NCI-H2029 (cell line): ENCODE measurements at regions not wholly inside any gene's neighbourhood (a gene's known extent, or its start where the extent isn't known, plus 50 kb on each side); places are given as distances from the start of the nearest gene placed in this dataset.

Experiments used
- DNase-seq: peaks from one replicate; lab custom pipeline; 2025; lab: John Stamatoyannopoulos, UW

DNA sequence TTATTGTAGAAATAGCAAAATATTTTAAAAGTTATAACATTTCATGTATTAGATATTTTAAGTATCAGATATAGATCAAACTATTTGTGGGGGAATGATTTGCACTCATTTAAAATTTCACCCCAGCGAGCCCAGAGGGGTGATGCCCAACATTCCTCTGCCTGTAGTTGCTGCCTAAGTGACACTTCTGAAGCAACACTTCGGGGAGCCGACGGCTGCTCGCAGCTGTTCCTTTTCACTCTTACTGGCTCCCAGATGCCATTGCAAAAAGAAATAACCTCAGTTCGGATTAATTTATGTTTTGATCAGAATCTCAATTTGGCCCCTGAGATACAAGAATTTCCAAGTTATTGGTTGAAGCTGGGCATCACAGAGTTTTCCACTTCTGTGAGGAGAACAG, 603.8 kb downstream of the PLCL1 start:
- DNase-seq, result no peak

DNA sequence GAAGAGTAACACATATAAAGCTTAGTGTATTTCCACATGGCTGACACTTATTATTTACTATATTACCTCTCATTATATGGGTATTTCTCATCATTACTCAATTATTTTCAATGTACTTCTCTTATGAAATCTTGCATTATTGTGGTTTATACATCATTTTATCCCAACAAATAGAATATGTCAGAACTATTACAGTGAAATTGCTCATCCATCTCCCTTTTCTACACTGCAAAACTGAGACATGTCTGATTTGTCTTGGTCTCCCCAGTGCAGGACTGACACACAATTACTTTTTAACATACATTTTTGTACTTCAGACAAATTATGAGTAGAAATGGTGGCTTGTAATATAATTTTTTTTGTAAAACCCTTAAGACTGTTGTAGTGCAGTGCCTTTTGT, 600.9 kb downstream of the PLCL1 start:
- no peak for DNase-seq

DNA sequence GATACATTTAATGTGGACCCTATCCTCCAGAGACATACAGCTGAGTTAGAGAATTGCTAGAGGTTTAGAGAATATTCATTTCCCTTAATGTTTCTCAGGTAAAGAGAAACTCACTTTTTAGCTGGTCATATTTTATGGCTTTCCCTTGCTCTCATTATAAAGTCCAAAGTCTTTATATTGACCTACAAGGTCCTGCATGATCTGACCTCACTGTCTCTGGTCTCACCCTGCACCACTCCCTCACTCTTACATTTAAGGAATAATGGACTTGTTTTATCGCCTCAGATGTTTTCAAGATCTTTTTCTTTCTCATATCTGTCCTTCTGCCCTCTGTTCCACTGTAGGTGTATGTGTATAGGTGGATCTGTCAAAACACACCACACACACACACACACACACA, 597.3 kb downstream of the PLCL1 start:
- no peak for DNase-seq

DNA sequence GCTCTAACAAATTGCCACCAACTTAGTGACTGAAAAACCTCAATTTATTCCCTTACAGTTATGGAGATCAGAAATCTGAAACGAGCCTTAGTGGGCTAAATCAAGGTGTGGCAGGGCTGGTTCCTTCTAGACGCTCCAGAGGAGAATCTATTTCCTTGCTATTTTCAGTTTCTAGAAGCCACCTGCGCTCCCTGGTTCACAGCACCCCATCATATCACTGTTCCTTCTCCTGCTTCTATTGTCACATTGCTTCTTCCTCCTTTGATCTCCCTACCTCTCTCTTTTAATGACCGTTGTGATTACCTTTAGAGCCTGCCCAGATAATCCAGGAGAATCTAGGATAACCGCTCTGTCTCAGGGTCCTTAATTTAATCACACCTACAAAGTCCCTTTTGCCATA, 596.6 kb downstream of the PLCL1 start:
- no peak for DNase-seq

DNA sequence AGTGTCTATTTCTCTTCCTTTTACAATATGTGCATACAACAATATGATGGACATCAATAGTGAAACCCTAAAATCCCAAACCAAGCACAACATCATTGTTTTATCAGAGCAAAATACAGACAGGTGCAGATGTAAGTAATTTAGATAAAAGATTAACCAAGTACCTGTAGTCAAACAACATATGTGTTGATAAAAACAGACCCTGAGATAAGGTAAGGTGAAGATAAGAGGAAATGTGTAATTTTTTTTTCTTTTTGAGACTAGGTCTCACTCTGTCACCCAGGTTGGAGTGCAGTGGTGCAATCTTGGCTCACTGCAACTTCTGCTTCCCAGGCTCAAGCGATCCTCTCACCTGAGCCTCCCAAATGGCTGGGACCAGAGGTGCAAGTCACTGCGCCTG, 589.8 kb downstream of the PLCL1 start:
- DNase-seq, result no peak

DNA sequence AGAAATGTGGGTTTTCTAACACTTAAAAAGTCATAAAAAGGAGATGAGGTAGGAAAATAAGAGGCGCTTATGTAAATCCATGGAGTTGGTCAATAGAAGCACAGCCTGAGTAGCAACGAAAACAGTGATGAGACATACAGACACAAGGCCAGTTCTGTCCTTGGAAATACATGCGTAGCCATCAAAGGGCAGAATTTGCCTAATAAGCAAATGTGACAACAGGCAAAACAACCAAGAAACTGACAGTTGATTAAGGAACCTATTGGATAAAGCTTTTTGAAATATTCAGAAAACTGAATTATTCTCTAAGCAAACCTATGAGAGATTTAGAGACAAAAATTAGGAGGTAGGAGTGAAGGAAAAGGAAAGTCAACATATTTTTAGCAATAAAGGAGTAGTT, 586.3 kb downstream of the PLCL1 start:
- DNase-seq, result no peak

DNA sequence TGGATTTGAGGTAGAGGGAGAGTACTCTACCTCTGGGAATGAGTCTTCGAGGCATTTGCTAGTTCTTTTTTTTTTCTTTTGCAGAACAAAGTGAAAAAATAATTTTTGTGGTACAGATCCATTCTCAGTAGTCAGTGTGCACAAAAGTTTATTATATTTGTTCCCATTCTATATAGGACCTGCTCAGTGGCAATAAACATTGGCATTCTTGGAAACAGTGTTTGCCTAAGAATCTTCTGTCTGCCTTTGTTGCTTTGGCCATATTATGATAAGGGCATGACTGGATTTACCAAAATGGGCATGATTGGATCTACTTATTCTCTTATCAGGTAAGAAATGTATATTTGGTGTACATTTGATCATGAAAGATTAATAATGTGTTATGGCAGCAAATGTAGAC, 583.3 kb downstream of the PLCL1 start:
- no peak for DNase-seq

DNA sequence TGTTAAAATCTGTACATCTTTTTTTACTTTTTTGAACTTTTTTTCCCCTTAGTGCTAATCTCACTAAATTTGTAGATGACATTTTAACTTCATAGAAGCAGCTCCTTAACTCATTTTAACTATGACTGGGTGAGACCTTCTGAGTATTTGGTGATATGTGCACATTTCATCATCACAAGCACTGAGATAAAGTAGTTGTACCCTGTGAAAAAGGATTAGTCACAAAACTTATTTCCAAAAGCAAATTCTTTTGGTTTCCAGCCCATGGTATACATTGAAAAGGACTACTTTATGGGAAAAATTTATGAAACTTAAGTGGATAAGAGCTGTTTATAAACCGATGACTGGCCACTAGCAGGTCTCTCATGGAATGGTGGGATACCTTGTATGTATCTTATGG, 581.5 kb downstream of the PLCL1 start:
- DNase-seq, result no peak

DNA sequence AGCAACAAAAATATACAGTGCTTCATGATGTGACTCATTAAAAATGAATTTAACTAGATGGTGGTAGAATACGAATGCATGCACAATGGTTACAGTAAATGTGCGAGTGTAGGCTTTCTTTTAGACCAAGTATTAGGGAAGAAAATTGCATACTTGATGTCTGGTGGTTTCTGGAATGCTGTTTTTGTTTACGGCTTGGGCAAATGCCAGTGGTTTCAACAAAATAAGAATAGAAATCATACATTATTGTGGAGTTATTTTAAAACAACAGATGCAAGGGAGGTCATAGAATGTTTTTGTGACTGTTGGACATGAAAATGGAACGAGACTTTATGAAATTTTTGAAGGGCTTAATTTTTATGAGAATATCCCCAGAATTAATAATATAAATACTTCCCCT, 580.9 kb downstream of the PLCL1 start:
- no peak for DNase-seq

DNA sequence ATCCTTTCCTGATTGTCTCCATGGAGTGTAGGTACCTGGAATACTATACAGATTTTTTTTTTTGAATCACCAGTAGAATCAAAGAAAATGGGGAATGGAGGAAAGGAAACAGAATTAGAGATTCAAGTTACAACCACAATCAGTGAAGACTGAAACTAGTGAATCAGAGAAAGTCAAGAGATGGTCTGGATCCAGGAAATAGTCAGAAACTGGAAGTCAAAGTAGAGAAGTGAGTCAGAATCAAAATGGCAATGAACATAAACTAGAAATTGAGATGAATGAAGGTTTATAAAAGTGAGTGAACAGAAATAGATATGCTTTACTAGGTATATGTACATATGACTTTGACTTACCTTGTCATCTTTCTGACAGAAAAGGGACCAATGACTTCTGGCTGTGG, 579.0 kb downstream of the PLCL1 start:
- DNase-seq, result no peak

DNA sequence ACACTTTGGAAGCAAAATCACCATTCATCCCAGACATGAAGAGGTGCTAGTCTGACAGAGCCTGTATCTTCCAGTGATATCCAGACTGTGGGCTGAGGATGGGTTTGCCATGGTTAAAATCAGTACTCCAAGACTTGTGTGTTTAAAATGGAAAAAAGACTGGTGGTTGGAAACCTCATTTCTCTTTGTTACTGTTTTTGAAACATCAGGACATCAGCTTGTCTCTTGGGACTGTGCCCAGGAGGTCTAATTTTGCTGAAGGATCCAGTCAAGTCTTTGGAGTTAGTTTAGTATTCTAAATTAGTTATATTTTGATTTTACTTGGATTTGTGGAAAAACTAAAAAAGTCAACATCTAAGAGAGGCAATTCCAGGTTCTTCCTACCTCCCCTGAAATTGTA, 578.4 kb downstream of the PLCL1 start:
- DNase-seq, result no peak

DNA sequence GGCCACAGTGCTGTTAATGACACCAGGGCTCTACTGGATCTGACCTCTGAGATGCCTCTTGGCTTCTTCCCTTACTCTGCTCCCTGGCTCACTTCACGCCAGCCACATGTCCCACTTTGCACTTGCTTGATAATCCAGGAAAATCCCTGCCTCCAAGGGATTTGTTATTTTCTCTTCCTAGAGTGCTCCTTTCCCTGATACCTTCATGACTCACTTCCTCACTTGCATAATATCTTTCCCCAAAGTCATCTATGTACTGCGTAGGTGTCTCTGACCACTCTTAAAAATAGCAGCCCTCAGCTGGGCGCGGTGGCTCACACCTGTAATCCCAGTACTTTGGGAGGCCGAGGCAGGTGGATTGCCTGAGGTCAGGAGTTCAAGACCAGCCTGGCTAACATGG, 572.3 kb downstream of the PLCL1 start:
- DNase-seq, result no peak

DNA sequence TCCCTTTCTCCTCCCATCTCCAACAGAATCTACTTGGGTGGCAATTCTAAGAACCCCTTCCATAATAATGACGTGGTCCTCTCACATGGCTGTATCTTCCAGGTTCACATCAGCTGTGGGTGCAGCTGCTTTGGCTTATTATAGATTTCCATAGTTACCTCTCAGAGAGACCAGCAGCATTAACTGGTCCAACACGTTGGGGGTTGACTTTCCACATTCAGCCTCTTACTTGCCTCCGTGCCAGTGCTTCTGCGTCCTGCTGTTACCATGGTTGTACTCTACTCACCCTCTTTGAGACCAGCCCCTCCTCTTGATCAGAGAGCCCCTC, 570.7 kb downstream of the PLCL1 start:
- DNase-seq, result no peak

DNA sequence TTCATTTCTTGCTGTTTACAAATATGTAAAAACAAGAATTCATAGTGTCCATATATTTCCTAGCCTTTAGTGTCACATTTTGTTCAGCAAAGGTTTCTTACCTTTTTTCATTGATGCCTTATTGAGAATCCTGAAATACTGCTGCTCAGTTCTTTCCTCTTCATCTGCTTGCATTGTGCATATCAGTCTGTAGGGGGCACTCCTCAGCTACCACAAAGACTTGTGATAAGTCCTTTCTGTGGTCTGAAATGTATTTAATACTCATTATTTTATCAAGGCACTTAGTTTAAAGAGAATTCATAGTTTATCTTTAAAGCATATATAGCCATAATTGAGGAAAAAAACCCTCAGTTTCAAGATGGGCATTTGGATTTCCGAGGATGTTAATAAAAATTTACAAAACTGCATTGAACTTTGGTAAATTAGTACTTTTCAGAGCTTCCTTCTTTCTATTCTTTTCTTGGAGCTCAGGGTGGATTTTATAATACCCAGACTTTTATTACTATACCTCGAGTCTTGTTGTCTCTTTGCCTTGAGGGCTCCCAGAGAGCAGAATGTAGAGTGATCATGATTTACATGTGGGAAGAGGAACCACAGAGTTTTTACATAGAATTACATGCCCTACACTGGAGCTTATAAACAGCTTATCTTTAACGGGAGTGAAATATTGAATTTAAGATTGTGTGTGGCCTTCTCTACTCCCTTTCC, 570.1 kb downstream of the PLCL1 start:
- peak; percentile 5 for DNase-seq

DNA sequence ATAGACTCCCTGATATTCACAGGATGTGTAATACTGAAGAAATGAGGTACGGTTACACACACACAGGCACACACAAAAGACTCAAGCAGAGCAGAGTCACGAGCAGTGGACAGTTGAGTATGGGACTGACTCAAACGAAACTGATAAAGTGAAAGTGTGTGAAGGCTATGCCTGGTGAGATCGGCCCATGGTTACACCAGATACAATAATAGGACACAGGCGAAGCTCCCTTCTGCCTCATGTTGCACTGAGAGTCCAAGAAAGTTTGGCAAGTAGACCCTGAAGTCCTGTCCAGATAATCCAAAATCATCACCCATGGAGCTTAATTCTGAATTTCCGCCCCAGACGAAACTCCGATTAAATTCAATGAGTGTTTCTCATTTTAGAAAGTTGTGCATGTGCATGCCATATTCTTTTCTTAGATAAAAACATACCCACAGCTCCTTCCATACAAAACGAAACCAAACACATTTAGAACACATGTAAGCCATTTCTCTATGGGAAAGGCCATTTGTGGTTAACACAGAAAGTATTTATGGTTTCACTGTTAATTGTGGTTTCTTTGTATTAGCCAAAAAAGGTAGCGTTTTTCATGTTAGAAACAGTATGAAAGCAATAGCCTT, 567.6 kb downstream of the PLCL1 start:
- no peak for DNase-seq

DNA sequence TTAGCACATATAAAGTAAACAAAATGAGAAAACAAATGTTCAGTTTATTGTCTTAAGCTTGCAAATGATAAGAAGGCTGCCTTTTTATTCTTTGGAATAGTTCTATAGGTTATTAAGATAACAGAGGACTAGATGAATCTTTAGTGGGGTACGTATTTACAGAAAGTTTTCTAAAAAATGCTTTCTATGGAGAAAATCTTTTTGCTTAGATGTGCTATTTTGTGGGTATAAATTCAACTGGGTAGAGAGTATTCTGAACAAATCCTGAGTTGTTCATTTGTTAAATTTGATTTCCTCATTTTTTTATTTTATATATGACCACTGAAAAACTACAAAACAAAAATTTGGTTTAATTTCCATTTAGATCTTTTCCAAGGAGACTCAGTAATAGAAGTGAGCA, 566.9 kb downstream of the PLCL1 start:
- DNase-seq, result no peak

DNA sequence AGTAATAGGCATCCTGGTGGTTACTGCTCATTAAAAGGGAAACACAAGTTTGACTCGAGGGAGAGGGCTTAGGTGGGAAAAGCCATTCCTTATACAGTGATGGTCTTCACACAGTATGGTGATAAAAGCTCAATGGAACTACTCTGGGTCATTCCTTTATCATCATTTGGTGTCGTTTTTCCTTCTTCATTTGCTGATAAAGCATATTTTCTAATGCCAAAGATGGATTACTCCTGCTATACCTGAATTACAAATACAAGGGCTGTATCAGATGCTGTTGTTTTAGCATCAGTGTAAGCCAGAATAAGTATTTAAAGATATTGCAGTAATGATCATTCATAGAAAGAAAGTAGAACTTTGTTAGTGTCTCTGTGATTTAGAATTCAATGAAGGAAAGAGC, 563.7 kb downstream of the PLCL1 start:
- no peak for DNase-seq

DNA sequence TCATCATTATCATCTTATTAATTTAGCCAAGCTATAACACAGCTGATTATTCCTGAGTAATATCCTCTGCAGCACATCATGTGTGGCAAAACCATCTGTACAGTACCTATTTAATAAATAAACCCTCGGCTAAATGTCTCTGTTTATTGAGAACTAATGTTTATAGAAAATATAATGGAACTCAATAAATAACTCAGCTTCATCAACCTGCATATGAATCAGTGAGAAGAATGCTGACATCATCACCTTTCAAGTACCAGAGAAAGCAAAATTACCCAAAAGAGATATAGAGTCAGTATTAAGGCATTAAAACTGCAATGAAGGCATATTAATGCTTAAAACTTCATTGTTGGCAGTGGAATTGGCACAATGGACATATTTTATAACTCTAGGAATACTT, 558.3 kb downstream of the PLCL1 start:
- DNase-seq, result no peak

DNA sequence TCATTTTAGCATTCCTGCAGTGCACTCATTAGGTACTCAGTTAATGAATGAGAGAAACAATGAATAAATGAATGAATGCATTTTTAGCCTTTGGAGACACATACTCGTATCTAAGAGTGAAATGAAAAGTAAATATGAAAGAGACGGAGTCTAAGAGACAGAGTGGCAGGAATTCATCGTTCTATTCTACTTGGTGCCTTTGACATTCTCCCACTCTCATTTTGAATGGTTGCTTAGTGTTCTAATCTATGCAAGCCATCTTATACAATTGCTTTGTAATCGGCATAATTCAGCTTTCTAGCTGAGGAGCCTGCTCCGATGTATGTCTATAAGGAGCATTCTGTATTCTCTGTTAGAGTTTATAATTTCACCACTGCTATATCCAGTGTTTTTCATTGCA, 554.9 kb downstream of the PLCL1 start:
- no peak for DNase-seq

DNA sequence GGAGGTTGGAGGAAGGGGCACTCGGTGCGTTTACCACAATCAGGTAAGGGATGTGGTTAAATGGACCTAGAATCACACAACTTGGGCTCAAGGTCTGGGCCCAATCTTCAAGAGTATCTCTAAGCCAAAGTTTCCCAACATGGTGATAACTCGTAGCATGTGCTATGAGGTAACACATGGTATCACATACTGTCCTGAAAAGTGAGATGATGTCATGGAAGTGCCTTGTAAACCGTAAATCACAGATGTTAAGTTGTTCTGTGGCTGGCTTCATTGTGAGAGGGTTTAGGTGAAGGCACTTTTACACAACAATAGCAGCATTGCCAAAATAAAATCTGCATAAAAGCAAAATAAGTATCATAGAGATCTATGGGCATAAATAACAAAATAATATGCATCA, 551.8 kb downstream of the PLCL1 start:
- DNase-seq, result no peak

DNA sequence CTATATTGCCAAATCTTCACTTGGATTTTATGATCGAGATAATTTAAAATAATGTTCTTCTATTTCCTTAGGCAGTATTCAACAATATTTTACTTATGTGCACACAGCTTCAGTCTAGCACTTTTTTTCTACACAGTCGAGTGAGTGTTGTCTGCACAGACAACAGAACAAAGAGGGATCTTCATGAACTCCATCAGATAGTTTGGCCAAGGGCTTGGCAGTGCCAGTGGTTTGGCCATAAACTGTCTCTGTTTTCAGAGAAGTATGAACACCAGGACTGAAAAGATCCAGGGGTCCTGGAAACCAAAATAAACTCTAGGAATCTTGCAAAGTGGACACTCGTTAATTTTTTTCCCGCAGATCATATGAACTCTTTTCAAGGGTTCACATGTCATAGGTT, 547.3 kb downstream of the PLCL1 start:
- DNase-seq, result no peak

DNA sequence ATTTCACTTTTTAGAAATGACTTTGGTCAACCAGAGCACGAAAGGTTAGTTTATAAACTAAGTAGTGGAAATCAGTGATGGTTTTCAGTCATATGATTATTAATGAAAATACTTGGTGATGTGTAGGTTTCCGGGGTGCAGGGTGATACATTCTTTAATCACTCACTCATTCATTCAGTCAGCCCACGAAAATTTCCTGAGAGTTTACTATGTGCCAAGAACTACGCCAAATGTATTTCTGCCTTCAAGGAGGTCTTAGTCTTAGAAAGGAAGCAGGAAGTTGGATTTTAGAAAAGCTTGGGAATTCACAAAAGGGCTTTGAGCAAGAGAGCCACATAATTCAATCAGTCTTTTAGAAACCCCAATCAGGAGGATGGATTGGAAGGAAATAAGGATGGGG, 543.6 kb downstream of the PLCL1 start:
- no peak for DNase-seq

DNA sequence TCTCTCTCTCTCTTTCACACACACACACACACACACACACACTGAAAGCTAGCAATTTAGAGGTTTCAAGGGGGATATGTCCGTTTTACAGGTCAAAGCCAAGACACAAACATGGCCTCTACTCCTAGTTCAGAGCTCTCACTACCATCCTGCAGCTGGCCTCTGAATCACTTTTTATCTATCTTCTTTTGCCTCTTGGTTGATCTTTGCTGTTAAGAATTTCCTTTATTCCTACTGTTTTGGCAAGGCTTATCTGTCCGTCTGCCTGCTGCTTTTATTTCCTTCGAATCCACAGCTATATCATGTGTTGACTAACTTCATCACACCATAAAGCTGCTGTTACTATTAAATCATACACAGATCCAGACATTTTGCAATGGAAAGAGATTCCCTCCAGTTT, 543.0 kb downstream of the PLCL1 start:
- DNase-seq, result no peak

DNA sequence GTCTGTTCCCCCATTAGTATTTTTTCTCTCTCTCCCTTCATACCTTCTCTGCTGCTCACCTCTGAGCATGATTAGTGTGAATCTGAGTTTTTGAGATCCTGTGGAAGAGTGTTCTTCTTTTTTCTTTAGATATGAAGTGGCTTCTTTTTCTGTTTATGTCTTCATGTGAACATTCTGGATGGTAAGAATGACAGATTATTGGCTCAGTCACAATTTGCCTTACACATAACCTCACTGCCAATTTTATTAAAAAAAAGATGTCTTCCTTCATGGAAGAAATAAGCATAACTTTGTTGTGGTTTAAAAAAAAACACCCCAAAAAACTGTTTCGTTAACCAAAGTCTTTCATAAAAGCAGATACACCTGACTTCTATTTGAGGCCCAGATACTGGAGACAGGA, 539.1 kb downstream of the PLCL1 start:
- no peak for DNase-seq

DNA sequence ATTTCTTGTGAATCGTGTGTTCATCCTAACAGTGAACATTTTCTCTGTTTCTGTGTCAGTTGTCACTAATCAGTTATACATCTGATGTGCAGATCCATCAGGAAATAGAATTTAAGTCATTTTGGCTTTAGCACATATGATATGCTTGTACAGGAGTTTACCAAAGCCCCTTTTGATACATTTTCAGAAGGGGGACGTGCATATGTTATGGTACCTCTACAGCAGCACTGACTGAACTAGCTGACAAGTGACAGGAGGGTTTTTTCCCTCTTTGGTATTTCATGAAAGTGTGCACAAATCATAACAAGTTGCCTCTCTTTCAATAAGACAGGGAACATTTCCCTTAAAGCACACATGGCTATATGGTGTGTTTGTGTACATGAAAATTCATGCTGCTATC, 536.5 kb downstream of the PLCL1 start:
- DNase-seq, result no peak
